Ovary (tissue), 3 donors: ENCODE measurements at regions not wholly inside any gene's neighbourhood (a gene's known extent, or its start where the extent isn't known, plus 50 kb on each side); places are given as distances from the start of the nearest gene placed in this dataset.

ENCODE experiments used
- EP300 ChIP-seq: sonication (generic); formaldehyde crosslinking; IDR thresholded peaks from one replicate; pipeline ENCODE4 v1.6.1; 2017; ENCODE audit warnings: antibody characterized with exemption
- TF ChIP-seq, protein P1 (sequence below), 3 donors: fragments of 450-650 bp in 2 of 3; fragments of 200-600 bp in 1 of 3; IDR thresholded peaks; one replicate each; pipeline versions ENCODE4 v1.5.1 to v1.8.0; 2016 to 2022; ENCODE audit warnings: antibody characterized with exemption in 3 of 3, mild to moderate bottlenecking in 1 of 3
- donor health status: DM: no; HTN: no; CAD: no.

DNA sequence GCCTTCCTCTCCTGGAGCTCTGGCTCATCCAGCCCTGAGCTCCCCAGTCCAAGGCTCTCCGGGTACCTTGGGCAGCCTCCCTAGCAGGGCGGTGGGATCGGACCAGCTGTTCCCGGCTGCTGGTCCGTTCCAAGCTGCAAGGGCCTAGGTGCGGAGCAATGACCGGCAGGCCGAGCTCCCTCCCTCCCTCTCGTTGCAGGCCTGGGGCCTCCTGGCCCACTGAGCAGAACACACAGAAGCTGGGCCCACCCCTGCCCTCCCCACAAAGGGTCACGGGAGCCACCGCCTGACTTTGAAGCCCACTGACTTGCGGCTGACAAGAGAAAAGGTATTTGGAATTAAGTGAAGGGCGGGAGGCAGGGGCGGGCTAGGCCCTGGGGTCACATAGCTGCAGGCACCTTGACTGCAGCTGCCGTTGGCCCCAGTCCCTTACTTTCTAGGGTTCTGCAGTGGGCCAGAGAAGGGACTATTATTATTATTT is 104.7 kb upstream of the IER5L start:
- TF ChIP-seq, protein P1, sequence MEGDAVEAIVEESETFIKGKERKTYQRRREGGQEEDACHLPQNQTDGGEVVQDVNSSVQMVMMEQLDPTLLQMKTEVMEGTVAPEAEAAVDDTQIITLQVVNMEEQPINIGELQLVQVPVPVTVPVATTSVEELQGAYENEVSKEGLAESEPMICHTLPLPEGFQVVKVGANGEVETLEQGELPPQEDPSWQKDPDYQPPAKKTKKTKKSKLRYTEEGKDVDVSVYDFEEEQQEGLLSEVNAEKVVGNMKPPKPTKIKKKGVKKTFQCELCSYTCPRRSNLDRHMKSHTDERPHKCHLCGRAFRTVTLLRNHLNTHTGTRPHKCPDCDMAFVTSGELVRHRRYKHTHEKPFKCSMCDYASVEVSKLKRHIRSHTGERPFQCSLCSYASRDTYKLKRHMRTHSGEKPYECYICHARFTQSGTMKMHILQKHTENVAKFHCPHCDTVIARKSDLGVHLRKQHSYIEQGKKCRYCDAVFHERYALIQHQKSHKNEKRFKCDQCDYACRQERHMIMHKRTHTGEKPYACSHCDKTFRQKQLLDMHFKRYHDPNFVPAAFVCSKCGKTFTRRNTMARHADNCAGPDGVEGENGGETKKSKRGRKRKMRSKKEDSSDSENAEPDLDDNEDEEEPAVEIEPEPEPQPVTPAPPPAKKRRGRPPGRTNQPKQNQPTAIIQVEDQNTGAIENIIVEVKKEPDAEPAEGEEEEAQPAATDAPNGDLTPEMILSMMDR (IDR thresholded peaks at IDR 0.05) = no peak
- no peak for TF ChIP-seq EP300
